ENCODE measurements at regions not wholly inside any gene's neighbourhood (a gene's known extent, or its start where the extent isn't known, plus 50 kb on each side); places are given as distances from the start of the nearest gene placed in this dataset.

GRCh38 chr2:204437408-204437807, 107.9 kb upstream of the PARD3B start:
- TF ChIP-seq CTCF (IDR thresholded peaks at IDR 0.05): no peak
- no peak for TF ChIP-seq POLR2AphosphoS5 (IDR thresholded peaks at IDR 0.05)
- TF ChIP-seq EP300 (IDR thresholded peaks at IDR 0.05): no peak
- TF ChIP-seq POLR2A (IDR thresholded peaks at IDR 0.05; ENCODE audit: low read depth): no peak

Data from esophagus muscularis mucosa (tissue), 4 donors.